Activated naive CD8-positive, alpha-beta T cell treated with anti-CD3 and anti-CD28 coated beads, Interleukin-2, amount 10 ng/mL, durations not matched to agents 7 days and 5 days (primary cell): ENCODE measurements at regions not wholly inside any gene's neighbourhood (a gene's known extent, or its start where the extent isn't known, plus 50 kb on each side); places are given as distances from the start of the nearest gene placed in this dataset.
A peak's percentile ranks its signal among the peaks of the same experiment; 100 is the strongest.
"Not testable (repeated sequence)": the region's sequence is repeated elsewhere in the genome, so short reads cannot be mapped to it uniquely, and the experiment has no call there.

ENCODE experiments used
- ATAC-seq: fragments of 150-1000 bp; cut with Tn5 transposase; one replicate; pipeline ENCODE4 v1.10.0; 2021; ENCODE audit warnings: low read depth, moderate library complexity
- POLR2A ChIA-PET: fragments of 350-600 bp; sonication (Branson Sonifier 250); formaldehyde crosslinking; loops from one replicate; lab custom pipeline; 2021; ENCODE audit warnings: antibody characterized with exemption; lab: Charles Lee
- DNase-seq: peaks from one replicate; pipeline ENCODE4 v3.0.0; 2021
- H3K27ac Mint-ChIP-seq: one replicate; pipeline ENCODE4 v1.8.0; 2022; ENCODE audit warnings: mild to moderate bottlenecking, mixed read lengths
- H3K27me3 Mint-ChIP-seq: one replicate; pipeline ENCODE4 v1.8.0; 2022; ENCODE audit warnings: mild to moderate bottlenecking, moderate library complexity, mixed read lengths
- H3K36me3 Mint-ChIP-seq: one replicate; pipeline ENCODE4 v1.8.0; 2021; ENCODE audit warnings: mild to moderate bottlenecking, mixed read lengths
- H3K4me1 Mint-ChIP-seq: one replicate; pipeline ENCODE4 v1.8.0; 2021; ENCODE audit warnings: mixed read lengths
- H3K4me3 Mint-ChIP-seq: one replicate; pipeline ENCODE4 v1.8.0; 2022; ENCODE audit warnings: mild to moderate bottlenecking, moderate library complexity, mixed read lengths
- H3K9me3 Mint-ChIP-seq: one replicate; pipeline ENCODE4 v1.8.0; 2021; ENCODE audit warnings: mixed read lengths

- POLR2A ChIA-PET, H3K4me3 Mint-ChIP-seq, DNase-seq, H3K4me1 Mint-ChIP-seq, H3K27me3 Mint-ChIP-seq, H3K27ac Mint-ChIP-seq, ATAC-seq: not testable (repeated sequence)
- Mint-ChIP-seq H3K9me3 (peaks cover 16% of the 10 kb centered on the region), H3K36me3 (peaks cover 12% of the 10 kb centered on the region)
Observed at GRCh38 chr1:143504080-143504479, 467.7 kb downstream of the FAM72C start.

DNA sequence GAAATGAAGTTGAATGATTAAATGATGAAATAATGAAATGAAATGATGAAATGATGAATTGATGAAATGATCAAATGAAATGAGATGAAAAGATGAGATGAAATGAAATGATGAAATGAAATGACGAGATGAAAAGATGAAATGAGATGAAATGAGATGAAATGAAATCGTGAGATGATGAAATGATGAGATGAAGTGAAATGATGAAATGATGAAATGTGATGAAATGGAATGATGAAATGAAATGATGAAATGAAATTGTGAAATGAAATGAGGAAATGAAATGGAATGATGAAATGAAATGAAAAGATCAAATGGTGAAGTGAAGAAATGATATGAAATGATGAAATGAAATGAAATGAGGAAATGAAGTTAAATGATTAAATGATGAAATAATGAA, 468.7 kb downstream of the FAM72C start:
- DNase-seq, H3K27me3 Mint-ChIP-seq, ATAC-seq, H3K4me3 Mint-ChIP-seq, H3K4me1 Mint-ChIP-seq, POLR2A ChIA-PET: not testable (repeated sequence)
- Mint-ChIP-seq H3K9me3 (peaks cover 16% of the 10 kb centered on the region), H3K36me3 (peaks cover 12% of the 10 kb centered on the region), H3K27ac (peak overlapping the region; percentile 78)

DNA sequence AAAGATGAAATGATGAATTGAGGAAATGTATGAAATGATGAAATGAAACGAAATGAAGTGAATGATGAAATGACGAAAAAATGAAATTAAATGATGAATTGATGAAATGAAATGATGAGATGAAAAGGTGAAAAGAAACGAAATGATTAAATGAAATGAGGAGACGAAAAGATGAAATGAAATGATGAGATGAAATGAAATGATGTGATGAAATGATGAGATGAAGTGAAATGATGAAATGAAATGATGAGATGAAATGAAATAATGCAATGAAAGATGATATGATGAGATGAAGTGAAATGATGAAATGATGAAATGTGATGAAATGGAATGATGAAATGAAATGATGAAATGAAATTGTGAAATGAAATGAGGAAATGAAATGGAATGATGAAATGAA, 469.7 kb downstream of the FAM72C start:
- DNase-seq, H3K27me3 Mint-ChIP-seq, ATAC-seq, H3K4me1 Mint-ChIP-seq, H3K4me3 Mint-ChIP-seq, POLR2A ChIA-PET: not testable (repeated sequence)
- Mint-ChIP-seq H3K27ac (peak overlapping the region; percentile 17), H3K9me3 (peaks cover 16% of the 10 kb centered on the region), H3K36me3 (peaks cover 12% of the 10 kb centered on the region)

DNA sequence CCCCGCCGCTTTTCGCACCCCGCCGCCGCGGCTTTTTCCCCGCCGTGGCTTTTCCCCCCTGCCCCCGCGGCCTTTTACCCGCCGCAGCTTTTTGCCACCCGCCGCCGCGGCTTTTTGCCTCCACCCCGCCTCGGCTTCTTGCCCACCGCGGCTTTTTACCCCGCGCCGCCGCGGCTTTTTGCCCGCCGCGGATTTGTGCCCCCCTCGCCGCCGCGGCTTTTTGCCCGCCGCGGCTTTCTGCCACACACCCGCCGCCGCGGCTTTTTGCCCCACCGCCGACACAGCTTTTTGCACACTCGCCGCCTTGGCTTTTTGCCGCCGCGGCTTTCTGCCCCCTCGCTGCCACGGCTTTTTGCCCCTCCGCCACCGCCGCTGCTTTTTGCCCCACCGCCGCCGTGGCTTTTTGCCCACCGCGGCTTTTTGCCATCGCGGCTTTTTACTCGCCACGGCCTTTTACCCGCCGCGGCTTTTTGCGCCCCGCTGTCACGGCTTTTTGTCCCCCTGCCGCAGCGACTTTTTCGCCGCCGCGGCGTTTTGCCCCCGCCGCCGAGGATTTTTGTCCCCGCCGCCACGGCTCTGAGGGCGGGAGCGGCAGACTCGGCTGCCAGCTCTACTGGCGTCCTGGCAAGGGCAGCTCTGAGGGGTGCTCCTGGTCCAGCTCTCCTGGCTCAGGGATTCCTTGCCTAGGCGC, 473.6 kb downstream of the FAM72C start:
- H3K9me3 Mint-ChIP-seq, result peaks cover 11% of the 10 kb centered on the region
- ATAC-seq, H3K27me3 Mint-ChIP-seq, POLR2A ChIA-PET, H3K27ac Mint-ChIP-seq, H3K36me3 Mint-ChIP-seq, H3K4me3 Mint-ChIP-seq, H3K4me1 Mint-ChIP-seq: not testable (repeated sequence)
- peak; percentile 29 for DNase-seq

GRCh38 chr1:143497374-143497747, 474.4 kb downstream of the FAM72C start:
- H3K27ac Mint-ChIP-seq, result no peak overlapping the region
- no peak for ATAC-seq
- peaks cover 3% of the 10 kb centered on the region for H3K9me3 Mint-ChIP-seq
- H3K4me3 Mint-ChIP-seq, result no peak overlapping the region
- H3K27me3 Mint-ChIP-seq, result no peaks in the 10 kb centered on the region
- POLR2A ChIA-PET, result no interaction called here
- DNase-seq, result peak; percentile 24
- H3K36me3 Mint-ChIP-seq, result peaks cover 3% of the 10 kb centered on the region
- peaks cover 2% of the 10 kb centered on the region for H3K4me1 Mint-ChIP-seq

DNA sequence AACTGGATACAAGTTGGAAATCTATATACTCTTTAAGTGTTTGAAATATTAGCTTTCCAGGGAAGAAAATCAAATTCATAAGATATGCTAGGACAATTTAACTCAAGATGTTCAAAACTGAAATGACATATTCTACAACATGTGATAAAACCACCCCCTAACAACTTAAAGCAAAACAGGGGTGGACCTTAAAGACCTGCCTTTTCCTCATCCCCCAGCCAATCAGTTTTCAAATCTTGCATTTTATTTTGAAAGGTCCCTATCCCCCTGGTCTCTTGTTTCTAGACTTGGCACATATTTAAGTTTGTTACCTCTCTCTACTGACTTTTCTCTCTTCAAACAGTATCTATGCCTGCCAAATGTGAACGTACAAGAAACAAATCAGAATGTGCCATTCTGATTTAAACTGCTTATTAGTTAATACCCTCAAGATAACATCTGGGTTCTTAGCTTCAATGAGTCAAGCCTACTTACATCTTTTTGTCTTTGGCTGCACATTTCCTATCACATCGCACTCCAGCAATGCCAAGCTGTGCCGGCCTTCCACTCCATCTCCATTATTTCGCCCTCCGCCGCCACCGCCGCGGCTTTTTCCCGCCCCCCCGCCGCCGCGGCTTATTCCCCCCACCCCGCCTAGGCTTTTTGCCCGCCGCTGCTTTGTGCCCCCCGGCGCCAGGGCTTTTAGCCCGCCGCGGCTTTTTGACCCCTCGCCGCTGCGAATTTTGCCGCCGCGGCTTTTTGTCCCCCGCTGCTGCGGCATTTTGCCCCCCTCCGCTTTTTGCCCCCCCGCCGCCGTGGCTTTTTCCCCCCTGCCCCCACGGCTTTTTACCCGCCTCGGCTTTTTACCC, 475.0 kb downstream of the FAM72C start:
- POLR2A ChIA-PET, H3K9me3 Mint-ChIP-seq, DNase-seq, H3K36me3 Mint-ChIP-seq, H3K27me3 Mint-ChIP-seq, H3K27ac Mint-ChIP-seq, H3K4me1 Mint-ChIP-seq, ATAC-seq, H3K4me3 Mint-ChIP-seq: not testable (repeated sequence)
